MM.1S (cell line): ENCODE measurements at regions not wholly inside any gene's neighbourhood (a gene's known extent, or its start where the extent isn't known, plus 50 kb on each side); places are given as distances from the start of the nearest gene placed in this dataset.

ENCODE experiments used
- DNase-seq: peaks from one replicate; pipeline ENCODE4 v3.0.0-alpha.2; 2015
- H2AFZ ChIP-seq: fragments of 300-600 bp; sonication (generic); 2 replicates; pipeline ENCODE4 v1.6.0; 2016; ENCODE audit warnings: antibody characterized with exemption, low read length
- H3F3A ChIP-seq: fragments of 300-600 bp; sonication (generic); 2 replicates; pipeline ENCODE4 v1.6.1; 2016; ENCODE audit warnings: mild to moderate bottlenecking, antibody characterized with exemption, low read length, moderate library complexity, mixed read lengths; ENCODE audit not compliant: insufficient read depth
- H3K27ac ChIP-seq: fragments of 300-600 bp; sonication (generic); 2 replicates; pipeline ENCODE4 v1.5.1; 2016; ENCODE audit warnings: mild to moderate bottlenecking, low read length
- H3K27me3 ChIP-seq: fragments of 300-600 bp; sonication (generic); replicated peaks from 2 replicates; pipeline ENCODE4 v1.6.0; 2016; ENCODE audit warnings: low read length; ENCODE audit not compliant: insufficient read depth
- H3K36me3 ChIP-seq: fragments of 300-600 bp; sonication (generic); replicated peaks from 2 replicates; pipeline ENCODE4 v1.6.1; 2016; ENCODE audit warnings: mild to moderate bottlenecking, low read length, mixed read lengths; ENCODE audit not compliant: insufficient read depth
- H3K4me1 ChIP-seq: fragments of 300-600 bp; sonication (generic); 2 replicates; pipeline ENCODE4 v1.6.1; 2016; ENCODE audit warnings: low read length, mixed read lengths
- H3K4me2 ChIP-seq: fragments of 300-600 bp; sonication (generic); 2 replicates; pipeline ENCODE4 v1.6.0; 2016; ENCODE audit warnings: low read depth, low read length
- H3K4me3 ChIP-seq: fragments of 300-600 bp; sonication (generic); 2 replicates; pipeline ENCODE4 v1.5.1; 2016; ENCODE audit warnings: low read length, mixed read lengths
- H3K79me2 ChIP-seq: fragments of 300-600 bp; sonication (generic); 2 replicates; pipeline ENCODE4 v1.6.1; 2016; ENCODE audit warnings: mixed run types, low read length, mixed read lengths
- H3K9ac ChIP-seq: fragments of 300-600 bp; sonication (generic); 2 replicates; pipeline ENCODE4 v1.6.1; 2016; ENCODE audit warnings: low read length, mixed read lengths
- H3K9me2 ChIP-seq: fragments of 300-600 bp; sonication (generic); replicated peaks from 2 replicates; pipeline ENCODE4 v1.6.1; 2016; ENCODE audit warnings: mild to moderate bottlenecking, low read length, mixed read lengths; ENCODE audit not compliant: insufficient read depth
- H3K9me3 ChIP-seq: fragments of 300-600 bp; sonication (generic); replicated peaks from 2 replicates; pipeline ENCODE4 v1.6.1; 2016; ENCODE audit warnings: mild to moderate bottlenecking, low read length, mixed read lengths; ENCODE audit not compliant: insufficient read depth
- H4K20me1 ChIP-seq: fragments of 300-600 bp; sonication (generic); 2 replicates; pipeline ENCODE4 v1.6.1; 2016; ENCODE audit warnings: mild to moderate bottlenecking, low read length, moderate library complexity, mixed read lengths; ENCODE audit not compliant: insufficient read depth
- CTCF ChIP-seq: fragments of 300-600 bp; sonication (generic); IDR thresholded peaks from 2 replicates; pipeline ENCODE4 v1.5.1; 2016; ENCODE audit warnings: antibody characterized with exemption, low read length, mixed read lengths
- EZH2 ChIP-seq: fragments of 300-600 bp; sonication (generic); optimal IDR thresholded peaks from 2 replicates; pipeline ENCODE3; 2017; ENCODE audit warnings: low read depth, mild to moderate bottlenecking, antibody characterized with exemption, low read length, mixed read lengths
- EZH2phosphoT487 ChIP-seq: fragments of 300-600 bp; sonication (generic); IDR thresholded peaks from 2 replicates; pipeline ENCODE4 v1.6.1; 2018; ENCODE audit warnings: antibody characterized with exemption, low read length

GRCh38 chrX:148135738-148136137 is 154.6 kb downstream of the FMR1NB start:
- Histone ChIP-seq H3K9ac (no peak overlapping the region), H4K20me1 (no peaks in the 10 kb centered on the region), H3K79me2 (no peaks in the 10 kb centered on the region), H3F3A (no peaks in the 10 kb centered on the region), H3K4me2 (no peak overlapping the region), H3K4me3 (no peak overlapping the region), H2AFZ (no peak overlapping the region), H3K4me1 (no peaks in the 10 kb centered on the region), H3K27ac (no peak overlapping the region), H3K36me3 (no peaks in the 10 kb centered on the region), H3K9me2 (no peaks in the 10 kb centered on the region), H3K9me3 (no peaks in the 10 kb centered on the region), H3K27me3 (no peaks in the 10 kb centered on the region)
- TF ChIP-seq CTCF: no peak
- no peak for DNase-seq

GRCh38 chrX:148146121-148146520 is 165.0 kb downstream of the FMR1NB start:
- no peak for TF ChIP-seq EZH2phosphoT487
- TF ChIP-seq EZH2: no peak
- no peak for TF ChIP-seq CTCF
- no peak overlapping the region for H3K9ac ChIP-seq
- no peak for DNase-seq
- H3K4me2 ChIP-seq: no peak overlapping the region
- no peaks in the 10 kb centered on the region for H3K9me2 ChIP-seq
- H3K27ac ChIP-seq: no peak overlapping the region
- H2AFZ ChIP-seq: no peak overlapping the region
- no peaks in the 10 kb centered on the region for H3K9me3 ChIP-seq
- no peaks in the 10 kb centered on the region for H3K27me3 ChIP-seq
- H4K20me1 ChIP-seq: no peaks in the 10 kb centered on the region
- H3K4me1 ChIP-seq: no peaks in the 10 kb centered on the region
- H3F3A ChIP-seq: no peaks in the 10 kb centered on the region
- H3K36me3 ChIP-seq: no peaks in the 10 kb centered on the region
- H3K4me3 ChIP-seq: no peak overlapping the region
- no peaks in the 10 kb centered on the region for H3K79me2 ChIP-seq

- Histone ChIP-seq H3K79me2 (no peaks in the 10 kb centered on the region), H3K36me3 (no peaks in the 10 kb centered on the region), H2AFZ (no peak overlapping the region), H3K9me2 (no peaks in the 10 kb centered on the region), H3K9ac (no peak overlapping the region), H3K4me2 (no peak overlapping the region), H3K4me1 (no peaks in the 10 kb centered on the region), H3K27me3 (no peaks in the 10 kb centered on the region), H3K4me3 (no peak overlapping the region), H3F3A (no peaks in the 10 kb centered on the region), H3K9me3 (no peaks in the 10 kb centered on the region), H3K27ac (no peak overlapping the region), H4K20me1 (no peaks in the 10 kb centered on the region)
- no peak for DNase-seq
- TF ChIP-seq EZH2phosphoT487: no peak
Observed at GRCh38 chrX:148156986-148157385, 175.8 kb downstream of the FMR1NB start.

DNA sequence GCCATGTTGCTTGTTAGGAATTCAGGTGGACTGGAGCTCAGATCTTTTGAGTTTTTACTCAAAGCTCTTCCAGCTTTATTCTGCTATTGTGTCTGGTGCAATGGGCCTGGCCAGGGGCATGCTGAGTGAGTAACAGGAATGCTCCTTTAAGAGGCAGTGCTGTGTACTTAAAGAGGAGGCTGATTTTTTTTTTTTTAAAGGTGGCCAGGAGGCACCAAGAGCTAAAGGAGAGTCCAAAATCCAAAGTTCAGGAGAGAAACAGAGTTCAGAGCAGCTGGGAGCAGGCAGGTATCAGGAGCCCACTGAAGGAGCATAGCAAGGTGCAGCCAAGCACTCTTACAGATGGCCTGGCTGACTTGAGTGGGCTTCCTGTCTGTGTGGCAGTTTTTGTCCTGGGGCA is 178.7 kb downstream of the FMR1NB start:
- no peak overlapping the region for H3K27ac ChIP-seq
- H3F3A ChIP-seq: no peaks in the 10 kb centered on the region
- no peak overlapping the region for H3K4me2 ChIP-seq
- no peak overlapping the region for H3K9ac ChIP-seq
- no peaks in the 10 kb centered on the region for H3K27me3 ChIP-seq
- DNase-seq: no peak
- no peaks in the 10 kb centered on the region for H3K9me2 ChIP-seq
- H3K9me3 ChIP-seq: no peaks in the 10 kb centered on the region
- H2AFZ ChIP-seq: no peak overlapping the region
- H3K4me3 ChIP-seq: no peak overlapping the region
- H3K4me1 ChIP-seq: no peaks in the 10 kb centered on the region
- no peak for TF ChIP-seq EZH2phosphoT487
- TF ChIP-seq CTCF: no peak
- TF ChIP-seq EZH2: no peak
- H3K79me2 ChIP-seq: no peaks in the 10 kb centered on the region
- H4K20me1 ChIP-seq: no peaks in the 10 kb centered on the region
- H3K36me3 ChIP-seq: no peaks in the 10 kb centered on the region
